WTC11 (cell line): ENCODE measurements at regions not wholly inside any gene's neighbourhood (a gene's known extent, or its start where the extent isn't known, plus 50 kb on each side); places are given as distances from the start of the nearest gene placed in this dataset.

Experiments used
- ATAC-seq: fragments of 200-7000 bp; cut with Tn5 transposase; 2 replicates; pipeline ENCODE4 v1.10.0; 2021; ENCODE audit warnings: mild to moderate bottlenecking, moderate library complexity
- CTCF ChIA-PET: fragments of 300-600 bp; sonication (Branson Sonifier 250); formaldehyde crosslinking; loops from one replicate; lab custom pipeline; 2021; ENCODE audit warnings: antibody characterized with exemption; lab: Charles Lee
- POLR2A ChIA-PET: fragments of 350-600 bp; sonication (Branson Sonifier 250); formaldehyde crosslinking; loops from one replicate; lab custom pipeline; 2021; ENCODE audit warnings: antibody characterized with exemption; lab: Charles Lee
- DNase-seq: peaks from one replicate; pipeline ENCODE4 v3.0.0; 2021; ENCODE audit warnings: low spot score
- H3K27ac Mint-ChIP-seq: 2 replicates; pipeline ENCODE4 v1.8.0; 2021; ENCODE audit warnings: mixed read lengths
- H3K27me3 Mint-ChIP-seq: 2 replicates; pipeline ENCODE4 v1.8.0; 2021; ENCODE audit warnings: low read depth, mild to moderate bottlenecking, moderate library complexity, mixed read lengths
- H3K36me3 Mint-ChIP-seq: 2 replicates; pipeline ENCODE4 v1.8.0; 2021; ENCODE audit warnings: mixed read lengths
- H3K4me1 Mint-ChIP-seq: 2 replicates; pipeline ENCODE4 v1.8.0; 2022; ENCODE audit warnings: mixed read lengths
- H3K4me3 Mint-ChIP-seq: 2 replicates; pipeline ENCODE4 v1.8.0; 2021; ENCODE audit warnings: mild to moderate bottlenecking, moderate library complexity, mixed read lengths
- H3K9me3 Mint-ChIP-seq: 2 replicates; pipeline ENCODE4 v1.8.0; 2021; ENCODE audit warnings: mixed read lengths
- EMX1 ChIP-seq: fragments of 250-450 bp; sonication (Bioruptor Pico); IDR thresholded peaks from 2 replicates; pipeline ENCODE4 v1.8.0; 2021; ENCODE audit warnings: mild to moderate bottlenecking
- ESRRA ChIP-seq: sonication (generic); formaldehyde crosslinking; IDR thresholded peaks from 2 replicates; pipeline ENCODE4 v1.8.1; 2022; ENCODE audit warnings: mild to moderate bottlenecking, missing genetic modification reagents, borderline replicate concordance
- FOXK1 ChIP-seq: sonication (generic); formaldehyde crosslinking; IDR thresholded peaks from 2 replicates; pipeline ENCODE4 v1.8.0; 2022; ENCODE audit warnings: mild to moderate bottlenecking, moderate library complexity, missing genetic modification reagents
- HMGA2 ChIP-seq: fragments of 250-450 bp; sonication (Bioruptor Pico); IDR thresholded peaks from 2 replicates; pipeline ENCODE4 v1.4.0; 2021; ENCODE audit warnings: mild to moderate bottlenecking, moderate library complexity
- RORB ChIP-seq: fragments of 250-450 bp; sonication (Bioruptor Pico); IDR thresholded peaks from 2 replicates; pipeline ENCODE4 v1.9.0; 2021; ENCODE audit warnings: mild to moderate bottlenecking
- TCF7 ChIP-seq: sonication (generic); formaldehyde crosslinking; IDR thresholded peaks from 2 replicates; pipeline ENCODE4 v1.8.0; 2022; ENCODE audit warnings: mild to moderate bottlenecking, low read depth, missing genetic modification reagents, moderate library complexity
- TEAD4 ChIP-seq: sonication (generic); formaldehyde crosslinking; IDR thresholded peaks from 2 replicates; pipeline ENCODE4 v1.8.0; 2022; ENCODE audit warnings: mild to moderate bottlenecking, missing genetic modification reagents
- TP53 ChIP-seq: sonication (generic); formaldehyde crosslinking; IDR thresholded peaks from 2 replicates; pipeline ENCODE4 v1.8.1; 2023; ENCODE audit warnings: mild to moderate bottlenecking, missing genetic modification reagents
- ZBTB21 ChIP-seq: sonication (generic); formaldehyde crosslinking; IDR thresholded peaks from 2 replicates; pipeline ENCODE4 v1.8.1; 2023; ENCODE audit warnings: mild to moderate bottlenecking, missing genetic modification reagents, borderline replicate concordance
- ZNF121 ChIP-seq: sonication (generic); formaldehyde crosslinking; IDR thresholded peaks from 2 replicates; pipeline ENCODE4 v1.8.0; 2023; ENCODE audit warnings: missing genetic modification reagents
- ZNF219 ChIP-seq: sonication (generic); formaldehyde crosslinking; IDR thresholded peaks from 2 replicates; pipeline ENCODE4 v1.8.0; 2023; ENCODE audit warnings: missing genetic modification reagents, mild to moderate bottlenecking, borderline replicate concordance
- ZNF317 ChIP-seq: sonication (generic); formaldehyde crosslinking; IDR thresholded peaks from 2 replicates; pipeline ENCODE4 v1.8.1; 2023; ENCODE audit warnings: low read depth, mild to moderate bottlenecking, moderate library complexity, missing genetic modification reagents, borderline replicate concordance
- ZNF671 ChIP-seq: fragments of 250-450 bp; sonication (Bioruptor Pico); IDR thresholded peaks from 2 replicates; pipeline ENCODE4 v1.8.0; 2021; ENCODE audit warnings: mild to moderate bottlenecking
- TF ChIP-seq, protein P1 (sequence below): sonication (generic); formaldehyde crosslinking; IDR thresholded peaks from 2 replicates; pipeline ENCODE4 v1.8.0; 2023; ENCODE audit warnings: mild to moderate bottlenecking, missing genetic modification reagents
- TF ChIP-seq, protein P2 (sequence below): sonication (generic); formaldehyde crosslinking; IDR thresholded peaks from 2 replicates; pipeline ENCODE4 v1.8.0; 2022; ENCODE audit warnings: mild to moderate bottlenecking, missing genetic modification reagents
- TF ChIP-seq, protein P3 (sequence below): sonication (generic); formaldehyde crosslinking; IDR thresholded peaks from 2 replicates; pipeline ENCODE4 v1.8.0; 2023; ENCODE audit warnings: missing genetic modification reagents
- TF ChIP-seq, protein P4 (sequence below): fragments of 250-450 bp; sonication (Bioruptor Pico); IDR thresholded peaks from 2 replicates; pipeline ENCODE4 v2.1.2; 2022; ENCODE audit warnings: mild to moderate bottlenecking, moderate library complexity
- TF ChIP-seq, protein P5 (sequence below): fragments of 200-600 bp; IDR thresholded peaks from 2 replicates; pipeline ENCODE4 v1.8.0; 2022; ENCODE audit warnings: antibody characterized with exemption
- TF ChIP-seq, protein P6 (sequence below): sonication (generic); formaldehyde crosslinking; IDR thresholded peaks from 2 replicates; pipeline ENCODE4 v1.8.1; 2022; ENCODE audit warnings: missing genetic modification reagents, borderline replicate concordance
- TF ChIP-seq, protein P7 (sequence below): sonication (generic); formaldehyde crosslinking; IDR thresholded peaks from 2 replicates; pipeline ENCODE4 v1.8.0; 2022; ENCODE audit warnings: mild to moderate bottlenecking, missing genetic modification reagents

DNA sequence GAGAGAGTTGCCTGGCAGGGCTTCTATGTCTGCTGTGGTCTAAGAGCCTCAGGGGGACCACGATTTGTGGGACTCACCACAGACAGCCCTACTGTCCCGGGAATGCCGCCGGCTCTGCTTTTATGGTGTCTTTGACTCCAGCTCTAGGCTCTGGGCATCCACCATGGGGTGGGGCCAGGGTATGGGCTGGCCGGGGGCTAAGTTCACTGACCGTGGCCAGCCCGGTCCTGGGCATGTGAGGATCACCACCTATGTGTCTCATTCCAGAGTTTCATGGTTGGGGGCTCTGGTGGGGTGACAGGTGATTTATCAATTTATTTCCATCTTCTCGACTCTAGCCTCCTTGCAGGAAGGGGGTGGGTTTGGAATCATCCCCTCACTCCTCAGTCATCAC, 139.4 kb downstream of the GADD45G start (continued):
- TF ChIP-seq, protein P1, sequence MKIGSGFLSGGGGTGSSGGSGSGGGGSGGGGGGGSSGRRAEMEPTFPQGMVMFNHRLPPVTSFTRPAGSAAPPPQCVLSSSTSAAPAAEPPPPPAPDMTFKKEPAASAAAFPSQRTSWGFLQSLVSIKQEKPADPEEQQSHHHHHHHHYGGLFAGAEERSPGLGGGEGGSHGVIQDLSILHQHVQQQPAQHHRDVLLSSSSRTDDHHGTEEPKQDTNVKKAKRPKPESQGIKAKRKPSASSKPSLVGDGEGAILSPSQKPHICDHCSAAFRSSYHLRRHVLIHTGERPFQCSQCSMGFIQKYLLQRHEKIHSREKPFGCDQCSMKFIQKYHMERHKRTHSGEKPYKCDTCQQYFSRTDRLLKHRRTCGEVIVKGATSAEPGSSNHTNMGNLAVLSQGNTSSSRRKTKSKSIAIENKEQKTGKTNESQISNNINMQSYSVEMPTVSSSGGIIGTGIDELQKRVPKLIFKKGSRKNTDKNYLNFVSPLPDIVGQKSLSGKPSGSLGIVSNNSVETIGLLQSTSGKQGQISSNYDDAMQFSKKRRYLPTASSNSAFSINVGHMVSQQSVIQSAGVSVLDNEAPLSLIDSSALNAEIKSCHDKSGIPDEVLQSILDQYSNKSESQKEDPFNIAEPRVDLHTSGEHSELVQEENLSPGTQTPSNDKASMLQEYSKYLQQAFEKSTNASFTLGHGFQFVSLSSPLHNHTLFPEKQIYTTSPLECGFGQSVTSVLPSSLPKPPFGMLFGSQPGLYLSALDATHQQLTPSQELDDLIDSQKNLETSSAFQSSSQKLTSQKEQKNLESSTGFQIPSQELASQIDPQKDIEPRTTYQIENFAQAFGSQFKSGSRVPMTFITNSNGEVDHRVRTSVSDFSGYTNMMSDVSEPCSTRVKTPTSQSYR (CRISPR knock-in tag): no peak

DNA sequence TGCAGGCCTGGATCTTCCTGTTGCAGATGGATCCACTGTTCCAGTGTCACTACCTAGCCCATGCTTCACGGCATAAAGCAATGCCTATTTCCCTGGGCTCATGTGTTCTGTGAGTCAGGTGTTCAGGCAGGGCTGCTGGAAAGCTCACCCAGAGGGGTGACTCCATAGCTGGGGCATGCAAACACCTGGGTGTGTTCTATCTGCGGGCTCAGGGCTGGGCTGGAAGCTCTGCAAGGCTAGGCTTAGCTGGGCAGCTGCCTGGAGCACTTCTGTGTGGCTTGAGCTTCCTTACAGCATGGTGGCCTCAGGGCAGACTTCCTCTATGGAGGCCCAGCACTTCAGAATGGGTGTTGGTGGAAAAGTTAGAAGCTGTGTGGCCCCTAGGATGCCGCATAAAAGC, 139.9 kb downstream of the GADD45G start:
- ATAC-seq (no peak), DNase-seq (no peak)
- peaks cover 11% of the 10 kb centered on the region for H3K4me1 Mint-ChIP-seq
- H3K4me3 Mint-ChIP-seq: no peak overlapping the region
- no peaks in the 10 kb centered on the region for H3K27me3 Mint-ChIP-seq
- no peaks in the 10 kb centered on the region for H3K36me3 Mint-ChIP-seq
- H3K27ac Mint-ChIP-seq: no peak overlapping the region
- TF ChIP-seq RORB (no peak), ZBTB21 (CRISPR knock-in tag) (no peak), EMX1 (no peak), HMGA2 (CRISPR knock-in tag) (no peak), TCF7 (CRISPR knock-in tag) (no peak), FOXK1 (no peak), ZNF671 (CRISPR knock-in tag) (no peak)
- TF ChIP-seq, protein P2, sequence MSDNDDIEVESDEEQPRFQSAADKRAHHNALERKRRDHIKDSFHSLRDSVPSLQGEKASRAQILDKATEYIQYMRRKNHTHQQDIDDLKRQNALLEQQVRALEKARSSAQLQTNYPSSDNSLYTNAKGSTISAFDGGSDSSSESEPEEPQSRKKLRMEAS (CRISPR knock-in tag): no peak
- TF ChIP-seq, protein P3, sequence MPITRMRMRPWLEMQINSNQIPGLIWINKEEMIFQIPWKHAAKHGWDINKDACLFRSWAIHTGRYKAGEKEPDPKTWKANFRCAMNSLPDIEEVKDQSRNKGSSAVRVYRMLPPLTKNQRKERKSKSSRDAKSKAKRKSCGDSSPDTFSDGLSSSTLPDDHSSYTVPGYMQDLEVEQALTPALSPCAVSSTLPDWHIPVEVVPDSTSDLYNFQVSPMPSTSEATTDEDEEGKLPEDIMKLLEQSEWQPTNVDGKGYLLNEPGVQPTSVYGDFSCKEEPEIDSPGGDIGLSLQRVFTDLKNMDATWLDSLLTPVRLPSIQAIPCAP (CRISPR knock-in tag): no peak
- TF ChIP-seq, protein P4, sequence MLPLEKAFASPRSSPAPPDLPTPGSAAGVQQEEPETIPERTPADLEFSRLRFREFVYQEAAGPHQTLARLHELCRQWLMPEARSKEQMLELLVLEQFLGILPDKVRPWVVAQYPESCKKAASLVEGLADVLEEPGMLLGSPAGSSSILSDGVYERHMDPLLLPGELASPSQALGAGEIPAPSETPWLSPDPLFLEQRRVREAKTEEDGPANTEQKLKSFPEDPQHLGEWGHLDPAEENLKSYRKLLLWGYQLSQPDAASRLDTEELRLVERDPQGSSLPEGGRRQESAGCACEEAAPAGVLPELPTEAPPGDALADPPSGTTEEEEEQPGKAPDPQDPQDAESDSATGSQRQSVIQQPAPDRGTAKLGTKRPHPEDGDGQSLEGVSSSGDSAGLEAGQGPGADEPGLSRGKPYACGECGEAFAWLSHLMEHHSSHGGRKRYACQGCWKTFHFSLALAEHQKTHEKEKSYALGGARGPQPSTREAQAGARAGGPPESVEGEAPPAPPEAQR: no peak
- TF ChIP-seq, protein P5, sequence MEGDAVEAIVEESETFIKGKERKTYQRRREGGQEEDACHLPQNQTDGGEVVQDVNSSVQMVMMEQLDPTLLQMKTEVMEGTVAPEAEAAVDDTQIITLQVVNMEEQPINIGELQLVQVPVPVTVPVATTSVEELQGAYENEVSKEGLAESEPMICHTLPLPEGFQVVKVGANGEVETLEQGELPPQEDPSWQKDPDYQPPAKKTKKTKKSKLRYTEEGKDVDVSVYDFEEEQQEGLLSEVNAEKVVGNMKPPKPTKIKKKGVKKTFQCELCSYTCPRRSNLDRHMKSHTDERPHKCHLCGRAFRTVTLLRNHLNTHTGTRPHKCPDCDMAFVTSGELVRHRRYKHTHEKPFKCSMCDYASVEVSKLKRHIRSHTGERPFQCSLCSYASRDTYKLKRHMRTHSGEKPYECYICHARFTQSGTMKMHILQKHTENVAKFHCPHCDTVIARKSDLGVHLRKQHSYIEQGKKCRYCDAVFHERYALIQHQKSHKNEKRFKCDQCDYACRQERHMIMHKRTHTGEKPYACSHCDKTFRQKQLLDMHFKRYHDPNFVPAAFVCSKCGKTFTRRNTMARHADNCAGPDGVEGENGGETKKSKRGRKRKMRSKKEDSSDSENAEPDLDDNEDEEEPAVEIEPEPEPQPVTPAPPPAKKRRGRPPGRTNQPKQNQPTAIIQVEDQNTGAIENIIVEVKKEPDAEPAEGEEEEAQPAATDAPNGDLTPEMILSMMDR: no peak
- ChIA-PET CTCF (interaction anchor here (1.4 to 2.4 kb wide), 2 partner anchors 50 to 142 kb away, joined by 3 to 24 read pairs; no protein-coding TSS in a partner anchor), POLR2A (no interaction called here)
- no peaks in the 10 kb centered on the region for H3K9me3 Mint-ChIP-seq

DNA sequence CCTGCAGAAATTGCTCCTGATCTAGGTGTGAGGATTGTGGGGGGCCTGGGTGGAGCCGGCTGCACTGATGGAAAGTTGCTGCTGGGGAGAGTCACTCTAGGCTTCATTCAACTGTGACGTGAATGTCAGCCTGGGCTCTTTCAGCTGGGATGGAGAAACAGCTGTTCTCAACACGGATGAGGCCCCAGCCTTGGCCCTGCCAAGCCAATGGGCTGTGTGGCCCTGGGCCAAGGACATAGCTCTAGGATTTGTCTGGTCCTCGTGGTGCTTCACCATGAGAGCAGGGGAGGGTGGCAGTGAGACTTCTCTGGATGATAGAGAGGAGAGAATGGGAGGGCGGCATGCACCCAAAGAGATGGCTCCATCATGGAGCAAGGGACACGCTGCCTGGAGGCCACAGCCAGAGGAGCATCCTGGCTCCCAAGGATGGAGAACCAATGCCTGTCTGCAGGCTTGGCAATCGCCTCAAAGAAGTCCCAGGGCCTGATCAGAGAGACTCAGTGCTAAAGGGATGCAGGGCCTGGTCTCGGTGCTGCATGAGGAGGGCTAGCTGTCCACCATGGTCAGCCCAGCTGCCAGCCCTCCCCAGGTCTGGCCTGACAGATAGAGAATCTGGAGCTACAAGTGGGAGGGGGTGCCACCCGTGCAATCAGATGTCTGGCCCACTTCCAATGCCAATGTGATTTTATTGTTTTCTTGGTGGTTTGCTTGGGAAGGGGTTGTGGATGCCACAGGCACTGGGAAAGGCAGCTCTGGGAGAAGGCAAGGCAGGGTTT, 141.0 kb downstream of the GADD45G start:
- H3K4me3 Mint-ChIP-seq: no peak overlapping the region
- ChIA-PET POLR2A (no interaction called here), CTCF (interaction anchor here (0.9 kb wide), 2 partner anchors 143 to 148 kb away, joined by 3 to 4 read pairs; no protein-coding TSS in a partner anchor)
- no peak overlapping the region for H3K27ac Mint-ChIP-seq
- peaks cover 18% of the 10 kb centered on the region for H3K4me1 Mint-ChIP-seq
- no peak for ATAC-seq
- DNase-seq: no peak
- H3K36me3 Mint-ChIP-seq: no peaks in the 10 kb centered on the region
- no peaks in the 10 kb centered on the region for H3K27me3 Mint-ChIP-seq
- H3K9me3 Mint-ChIP-seq: no peaks in the 10 kb centered on the region
- TF ChIP-seq, protein P6, sequence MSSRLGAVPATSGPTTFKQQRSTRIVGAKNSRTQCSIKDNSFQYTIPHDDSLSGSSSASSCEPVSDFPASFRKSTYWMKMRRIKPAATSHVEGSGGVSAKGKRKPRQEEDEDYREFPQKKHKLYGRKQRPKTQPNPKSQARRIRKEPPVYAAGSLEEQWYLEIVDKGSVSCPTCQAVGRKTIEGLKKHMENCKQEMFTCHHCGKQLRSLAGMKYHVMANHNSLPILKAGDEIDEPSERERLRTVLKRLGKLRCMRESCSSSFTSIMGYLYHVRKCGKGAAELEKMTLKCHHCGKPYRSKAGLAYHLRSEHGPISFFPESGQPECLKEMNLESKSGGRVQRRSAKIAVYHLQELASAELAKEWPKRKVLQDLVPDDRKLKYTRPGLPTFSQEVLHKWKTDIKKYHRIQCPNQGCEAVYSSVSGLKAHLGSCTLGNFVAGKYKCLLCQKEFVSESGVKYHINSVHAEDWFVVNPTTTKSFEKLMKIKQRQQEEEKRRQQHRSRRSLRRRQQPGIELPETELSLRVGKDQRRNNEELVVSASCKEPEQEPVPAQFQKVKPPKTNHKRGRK (CRISPR knock-in tag): no peak
- TF ChIP-seq, protein P7, sequence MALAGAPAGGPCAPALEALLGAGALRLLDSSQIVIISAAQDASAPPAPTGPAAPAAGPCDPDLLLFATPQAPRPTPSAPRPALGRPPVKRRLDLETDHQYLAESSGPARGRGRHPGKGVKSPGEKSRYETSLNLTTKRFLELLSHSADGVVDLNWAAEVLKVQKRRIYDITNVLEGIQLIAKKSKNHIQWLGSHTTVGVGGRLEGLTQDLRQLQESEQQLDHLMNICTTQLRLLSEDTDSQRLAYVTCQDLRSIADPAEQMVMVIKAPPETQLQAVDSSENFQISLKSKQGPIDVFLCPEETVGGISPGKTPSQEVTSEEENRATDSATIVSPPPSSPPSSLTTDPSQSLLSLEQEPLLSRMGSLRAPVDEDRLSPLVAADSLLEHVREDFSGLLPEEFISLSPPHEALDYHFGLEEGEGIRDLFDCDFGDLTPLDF (CRISPR knock-in tag): no peak
- TF ChIP-seq ESRRA (CRISPR knock-in tag) (no peak), TEAD4 (no peak), ZNF121 (CRISPR knock-in tag) (no peak), HMGA2 (CRISPR knock-in tag) (no peak), ZNF219 (no peak), ZNF317 (CRISPR knock-in tag) (no peak), TP53 (CRISPR knock-in tag) (no peak)
- TF ChIP-seq, protein P5: no peak
